K562 (cell line): ENCODE measurements at regions not wholly inside any gene's neighbourhood (a gene's known extent, or its start where the extent isn't known, plus 50 kb on each side); places are given as distances from the start of the nearest gene placed in this dataset.

Source experiments
- ATAC-seq: fragments of 200-7000 bp; cut with Tn5 transposase; 3 replicates; pipeline ENCODE4 v1.9.1; 2020; ENCODE audit warnings: moderate library complexity
- BruUV-seq: library from RNA; stranded (reverse); fragments of 400-500 nt; replicated peaks from 2 replicates; lab custom pipeline; 2021; lab: Mats Ljungman, UMichigan
- CTCF ChIA-PET: fragments of 300-600 bp; formaldehyde crosslinking; extraction: SDS; loops from one replicate; lab custom pipeline; 2021; ENCODE audit warnings: low intra/inter-chr PET ratio; lab: Yijun Ruan, JAX
- POLR2A ChIA-PET: fragments of 300-600, 350-650 bp; sonication (Branson Sonifier 250); formaldehyde crosslinking; extraction: SDS; loops from one replicate; lab custom pipeline; 2021; ENCODE audit warnings: antibody characterized with exemption, inconsistent platforms; lab: Yijun Ruan, JAX
- DNase-seq, 4 experiments: peaks; one replicate each; pipeline versions ENCODE4 v3.0.0 to v3.0.0-alpha.2; 2011 to 2018; ENCODE audit warnings: low spot score in 3 of 4, mixed read lengths in 3 of 4; ENCODE audit errors: extremely low read depth in 1 of 4
- FAIRE-seq: peaks from 2 replicates; lab custom pipeline; 2011; peaks lifted over from hg19 to GRCh38; lab: Jason Lieb, UNC
- H2AFZ ChIP-seq: 2 replicates; pipeline ENCODE4 v1.6.0; 2011; ENCODE audit warnings: low read depth, low read length, control low read depth, inconsistent platforms
- H3K27ac ChIP-seq: fragments of 200-600 bp; 3 replicates; pipeline ENCODE4 v1.8.0; 2011; ENCODE audit warnings: low read depth, mild to moderate bottlenecking, control low read depth, inconsistent platforms, low read length, moderate library complexity, mixed read lengths; ENCODE audit errors: extremely low read depth
- H3K27me3 ChIP-seq, 2 experiments: fragments of 300-600 bp in 1 of 2; 2 replicates in 1 of 2; 3 replicates in 1 of 2; pipeline versions ENCODE4 v1.6.0 to v1.8.0; 2011; ENCODE audit warnings: inconsistent platforms in 2 of 2, low read length in 2 of 2, mild to moderate bottlenecking in 1 of 2, mixed read lengths in 1 of 2, moderate library complexity in 1 of 2; ENCODE audit not compliant: control insufficient read depth in 2 of 2, insufficient read depth in 2 of 2
- H3K36me3 ChIP-seq: fragments of 300-600 bp; 3 replicates; pipeline ENCODE4 v1.8.0; 2011; ENCODE audit warnings: mild to moderate bottlenecking, low read length, inconsistent platforms; ENCODE audit not compliant: control insufficient read depth, insufficient read depth
- H3K4me1 ChIP-seq, 2 experiments: fragments of 200-600 bp in 1 of 2; replicated peaks in 1 of 2; 2 replicates in 1 of 2; 3 replicates in 1 of 2; pipeline versions ENCODE4 v1.5.1 to v1.8.0; 2011; ENCODE audit warnings: inconsistent platforms in 2 of 2, low read length in 2 of 2, mild to moderate bottlenecking in 1 of 2, mixed read lengths in 1 of 2, moderate library complexity in 1 of 2; ENCODE audit not compliant: control insufficient read depth in 2 of 2, insufficient read depth in 2 of 2
- H3K4me2 ChIP-seq: 2 replicates; pipeline ENCODE4 v1.6.1; 2011; ENCODE audit warnings: low read length, control low read depth, inconsistent platforms, mixed read lengths; ENCODE audit not compliant: insufficient read depth
- H3K4me3 ChIP-seq: fragments of 200-600 bp; sonication (generic), shearing (Covaris generic); 2 replicates; pipeline ENCODE4 v1.5.1; 2016; ENCODE audit warnings: control low read depth, inconsistent platforms
- H3K79me2 ChIP-seq: fragments of 200-600 bp; 3 replicates; pipeline ENCODE4 v1.8.0; 2011; ENCODE audit warnings: low read length, inconsistent platforms; ENCODE audit not compliant: control insufficient read depth, insufficient read depth
- H3K9ac ChIP-seq, 2 experiments: 2 replicates each; pipeline versions ENCODE4 v1.6.0 to v1.6.1; 2011; ENCODE audit warnings: low read depth in 2 of 2, low read length in 2 of 2, control low read depth in 1 of 2, inconsistent platforms in 1 of 2, mild to moderate bottlenecking in 1 of 2, mixed read lengths in 1 of 2; ENCODE audit not compliant: insufficient read depth in 1 of 2
- H3K9me1 ChIP-seq: one replicate; pipeline ENCODE4 v1.6.0; 2011; ENCODE audit warnings: inconsistent platforms, mild to moderate bottlenecking, low read length, moderate library complexity; ENCODE audit not compliant: control insufficient read depth, insufficient read depth
- H3K9me3 ChIP-seq: replicated peaks from 2 replicates; pipeline ENCODE4 v1.5.1; 2011; ENCODE audit warnings: low read depth, low read length, inconsistent platforms; ENCODE audit not compliant: control insufficient read depth, insufficient read depth
- H4K20me1 ChIP-seq: replicated peaks from 2 replicates; pipeline ENCODE4 v1.6.1; 2011; ENCODE audit warnings: low read length, inconsistent platforms, mixed read lengths; ENCODE audit not compliant: control insufficient read depth, insufficient read depth
- BRF1 ChIP-seq: IDR thresholded peaks from 3 replicates; pipeline ENCODE4 v1.6.1; 2011; ENCODE audit warnings: borderline replicate concordance, mild to moderate bottlenecking; ENCODE audit not compliant: insufficient read length; ENCODE audit errors: extremely low read depth
- FUS ChIP-seq: fragments of 200-400 bp; formaldehyde crosslinking; optimal IDR thresholded peaks from 2 replicates; pipeline ENCODE3; 2017; ENCODE audit warnings: low read depth, low read length
- GABPA ChIP-seq: fragments of 200-800 bp; sonication (Bioruptor generic); conservative IDR thresholded peaks from 2 replicates; pipeline ENCODE4 v1.6.1; 2016; ENCODE audit warnings: low read depth, missing genetic modification characterization, missing compliant biosample characterization
- GABPB1 ChIP-seq: sonication (generic); formaldehyde crosslinking; IDR thresholded peaks from 2 replicates; pipeline ENCODE4 v1.8.0; 2022; ENCODE audit warnings: mild to moderate bottlenecking, missing genetic modification reagents
- KLF16 ChIP-seq: IDR thresholded peaks from 2 replicates; pipeline ENCODE4 v1.6.1; 2016; ENCODE audit warnings: antibody characterized with exemption
- NR4A1 ChIP-seq, 2 experiments: fragments of 250-450 bp in 1 of 2; fragments of 450-650 bp in 1 of 2; sonication (Bioruptor Pico) in 1 of 2; IDR thresholded peaks; 2 replicates each; pipeline versions ENCODE4 v1.4.0 to v1.6.1; 2016 to 2020; ENCODE audit warnings: mild to moderate bottlenecking in 2 of 2, missing compliant biosample characterization in 1 of 2, missing genetic modification characterization in 1 of 2, moderate library complexity in 1 of 2
- POLR2AphosphoS5 ChIP-seq: IDR thresholded peaks from 2 replicates; pipeline ENCODE4 v1.6.1; 2011; ENCODE audit warnings: mild to moderate bottlenecking, low read depth, low read length, moderate library complexity; ENCODE audit not compliant: control insufficient read depth, insufficient read depth
- RBM17 ChIP-seq: fragments of 200-400 bp; formaldehyde crosslinking; IDR thresholded peaks from 2 replicates; pipeline ENCODE4 v1.6.1; 2017; ENCODE audit warnings: low read depth, mild to moderate bottlenecking, low read length, borderline replicate concordance
- TBL1XR1 ChIP-seq, 2 experiments: IDR thresholded peaks; 2 replicates each; pipeline ENCODE4 v1.6.1; 2012; ENCODE audit warnings: improper control_type of control experiment in 2 of 2, low read length in 2 of 2, mild to moderate bottlenecking in 1 of 2
- XRCC4 ChIP-seq: IDR thresholded peaks from one replicate; pipeline ENCODE4 v1.6.1; 2011; ENCODE audit not compliant: insufficient read depth, insufficient read length; ENCODE audit errors: extremely low read depth
- ZNF324 ChIP-seq: fragments of 250-450 bp; sonication (Bioruptor Pico); IDR thresholded peaks from 2 replicates; pipeline ENCODE4 v1.4.0; 2020; ENCODE audit warnings: mild to moderate bottlenecking
- ZNF347 ChIP-seq: fragments of 450-650 bp; formaldehyde crosslinking; IDR thresholded peaks from 2 replicates; pipeline ENCODE4 v1.4.0; 2020; ENCODE audit warnings: low read depth, mild to moderate bottlenecking, moderate library complexity
- ZNF707 ChIP-seq: fragments of 250-450 bp; sonication (Bioruptor Pico); conservative IDR thresholded peaks from 2 replicates; pipeline ENCODE4 v1.8.0; 2022; ENCODE audit warnings: inconsistent platforms, mild to moderate bottlenecking, moderate library complexity
- WGBS: fragments of 100-300 bp; shearing (Covaris generic); methylation state at CpG from one replicate; pipeline ENCODE4 v1.1.6; 2016; ENCODE audit warnings: low coverage, mixed read lengths; ENCODE audit not compliant: insufficient coverage; ENCODE audit errors: missing lambda C conversion rate; 5-methylcytosine and 5-hydroxymethylcytosine counted together
- in situ Hi-C: fragments of 300-500 bp; cut with MboI; formaldehyde crosslinking; loops from 4 replicates; pipeline ENCODE4 v1.15.0; 2018; ENCODE audit warnings: inconsistent platforms, mixed read lengths
- intact Hi-C: fragments of 100-400 bp; cut with micrococcal nuclease; formaldehyde crosslinking; loops from 2 replicates; pipeline ENCODE4 v1.14.2; 2022
- TF ChIP-seq, protein P1 (sequence below): fragments of 450-650 bp; IDR thresholded peaks from 2 replicates; pipeline ENCODE4 v1.6.1; 2018; ENCODE audit not compliant: partially characterized antibody
- TF ChIP-seq, protein P2 (sequence below): sonication (generic); formaldehyde crosslinking; IDR thresholded peaks from 2 replicates; pipeline ENCODE4 v1.8.1; 2022; ENCODE audit warnings: missing genetic modification reagents
- TF ChIP-seq, protein P3 (sequence below): fragments of 250-450 bp; sonication (Bioruptor Pico); IDR thresholded peaks from 2 replicates; pipeline ENCODE4 v1.6.1; 2021; ENCODE audit warnings: mild to moderate bottlenecking
- TF ChIP-seq, protein P4 (sequence below): IDR thresholded peaks from 3 replicates; pipeline ENCODE4 v1.6.1; 2011; ENCODE audit warnings: borderline replicate concordance, mild to moderate bottlenecking; ENCODE audit not compliant: insufficient read length, insufficient read depth

- ATAC-seq: no peak
- Histone ChIP-seq H2AFZ (no peak overlapping the region), H4K20me1 (no peaks in the 10 kb centered on the region), H3K9me1 (no peaks in the 10 kb centered on the region), H3K4me1 (no peaks in the 10 kb centered on the region), H3K4me2 (no peak overlapping the region), H3K36me3 (no peaks in the 10 kb centered on the region), H3K4me3 (no peak overlapping the region), H3K27ac (no peak overlapping the region), H3K9ac (no peak overlapping the region), H3K79me2 (no peaks in the 10 kb centered on the region), H3K27me3 (peaks cover 0 to 12% of the 10 kb centered on the region in 2 experiments; a peak in 3 of 5 replicates), H3K9me3 (no peaks in the 10 kb centered on the region)
- FAIRE-seq: no peak
- BruUV-seq: no TSS peak
- intact Hi-C loops: no loop called here
- DNase-seq: no peak
- CTCF ChIA-PET: no interaction called here
- WGBS: 0% methylated on average over 7 of the region's 7 CpGs
- in situ Hi-C loops: no loop called here
- POLR2A ChIA-PET: interaction anchor here (0.6 to 0.7 kb wide), 3 partner anchors 46 to 219 kb away, joined by 3 to 4 read pairs (median 4); no protein-coding TSS in a partner anchor
- TF ChIP-seq, protein P1, sequence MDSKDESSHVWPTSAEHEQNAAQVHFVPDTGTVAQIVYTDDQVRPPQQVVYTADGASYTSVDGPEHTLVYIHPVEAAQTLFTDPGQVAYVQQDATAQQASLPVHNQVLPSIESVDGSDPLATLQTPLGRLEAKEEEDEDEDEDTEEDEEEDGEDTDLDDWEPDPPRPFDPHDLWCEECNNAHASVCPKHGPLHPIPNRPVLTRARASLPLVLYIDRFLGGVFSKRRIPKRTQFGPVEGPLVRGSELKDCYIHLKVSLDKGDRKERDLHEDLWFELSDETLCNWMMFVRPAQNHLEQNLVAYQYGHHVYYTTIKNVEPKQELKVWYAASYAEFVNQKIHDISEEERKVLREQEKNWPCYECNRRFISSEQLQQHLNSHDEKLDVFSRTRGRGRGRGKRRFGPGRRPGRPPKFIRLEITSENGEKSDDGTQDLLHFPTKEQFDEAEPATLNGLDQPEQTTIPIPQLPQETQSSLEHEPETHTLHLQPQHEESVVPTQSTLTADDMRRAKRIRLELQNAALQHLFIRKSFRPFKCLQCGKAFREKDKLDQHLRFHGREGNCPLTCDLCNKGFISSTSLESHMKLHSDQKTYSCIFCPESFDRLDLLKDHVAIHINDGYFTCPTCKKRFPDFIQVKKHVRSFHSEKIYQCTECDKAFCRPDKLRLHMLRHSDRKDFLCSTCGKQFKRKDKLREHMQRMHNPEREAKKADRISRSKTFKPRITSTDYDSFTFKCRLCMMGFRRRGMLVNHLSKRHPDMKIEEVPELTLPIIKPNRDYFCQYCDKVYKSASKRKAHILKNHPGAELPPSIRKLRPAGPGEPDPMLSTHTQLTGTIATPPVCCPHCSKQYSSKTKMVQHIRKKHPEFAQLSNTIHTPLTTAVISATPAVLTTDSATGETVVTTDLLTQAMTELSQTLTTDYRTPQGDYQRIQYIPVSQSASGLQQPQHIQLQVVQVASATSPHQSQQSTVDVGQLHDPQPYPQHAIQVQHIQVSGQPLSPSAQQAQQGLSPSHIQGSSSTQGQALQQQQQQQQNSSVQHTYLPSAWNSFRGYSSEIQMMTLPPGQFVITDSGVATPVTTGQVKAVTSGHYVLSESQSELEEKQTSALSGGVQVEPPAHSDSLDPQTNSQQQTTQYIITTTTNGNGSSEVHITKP: no peak
- no peak for TF ChIP-seq FUS
- no peak for TF ChIP-seq BRF1
- no peak for TF ChIP-seq GABPA
- TF ChIP-seq ZNF347 (CRISPR knock-in tag): no peak
- no peak for TF ChIP-seq NR4A1 (CRISPR knock-in tag; IDR thresholded peaks at IDR 0.05)
- no peak for TF ChIP-seq NR4A1 (tag; IDR thresholded peaks at IDR 0.05)
- TF ChIP-seq POLR2AphosphoS5: no peak
- no peak for TF ChIP-seq RBM17
- no peak for TF ChIP-seq KLF16
- no peak for TF ChIP-seq XRCC4
- TF ChIP-seq, protein P2, sequence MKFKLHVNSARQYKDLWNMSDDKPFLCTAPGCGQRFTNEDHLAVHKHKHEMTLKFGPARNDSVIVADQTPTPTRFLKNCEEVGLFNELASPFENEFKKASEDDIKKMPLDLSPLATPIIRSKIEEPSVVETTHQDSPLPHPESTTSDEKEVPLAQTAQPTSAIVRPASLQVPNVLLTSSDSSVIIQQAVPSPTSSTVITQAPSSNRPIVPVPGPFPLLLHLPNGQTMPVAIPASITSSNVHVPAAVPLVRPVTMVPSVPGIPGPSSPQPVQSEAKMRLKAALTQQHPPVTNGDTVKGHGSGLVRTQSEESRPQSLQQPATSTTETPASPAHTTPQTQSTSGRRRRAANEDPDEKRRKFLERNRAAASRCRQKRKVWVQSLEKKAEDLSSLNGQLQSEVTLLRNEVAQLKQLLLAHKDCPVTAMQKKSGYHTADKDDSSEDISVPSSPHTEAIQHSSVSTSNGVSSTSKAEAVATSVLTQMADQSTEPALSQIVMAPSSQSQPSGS (CRISPR knock-in tag): no peak
- TF ChIP-seq, protein P3, sequence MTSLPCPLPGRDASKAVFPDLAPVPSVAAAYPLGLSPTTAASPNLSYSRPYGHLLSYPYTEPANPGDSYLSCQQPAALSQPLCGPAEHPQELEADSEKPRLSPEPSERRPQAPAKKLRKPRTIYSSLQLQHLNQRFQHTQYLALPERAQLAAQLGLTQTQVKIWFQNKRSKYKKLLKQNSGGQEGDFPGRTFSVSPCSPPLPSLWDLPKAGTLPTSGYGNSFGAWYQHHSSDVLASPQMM (CRISPR knock-in tag): no peak
- TF ChIP-seq TBL1XR1 (IDR thresholded peaks at IDR 0.05; ENCODE audit: low read length in 2 of 2): no peak
- TF ChIP-seq, protein P4, sequence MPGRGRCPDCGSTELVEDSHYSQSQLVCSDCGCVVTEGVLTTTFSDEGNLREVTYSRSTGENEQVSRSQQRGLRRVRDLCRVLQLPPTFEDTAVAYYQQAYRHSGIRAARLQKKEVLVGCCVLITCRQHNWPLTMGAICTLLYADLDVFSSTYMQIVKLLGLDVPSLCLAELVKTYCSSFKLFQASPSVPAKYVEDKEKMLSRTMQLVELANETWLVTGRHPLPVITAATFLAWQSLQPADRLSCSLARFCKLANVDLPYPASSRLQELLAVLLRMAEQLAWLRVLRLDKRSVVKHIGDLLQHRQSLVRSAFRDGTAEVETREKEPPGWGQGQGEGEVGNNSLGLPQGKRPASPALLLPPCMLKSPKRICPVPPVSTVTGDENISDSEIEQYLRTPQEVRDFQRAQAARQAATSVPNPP: no peak
- TF ChIP-seq ZNF707 (CRISPR knock-in tag): no peak
- no peak for TF ChIP-seq GABPB1 (CRISPR knock-in tag)
- TF ChIP-seq ZNF324 (CRISPR knock-in tag): no peak
These were observed 222.8 kb upstream of the KIF2A start for GRCh38 chr5:62083247-62083646.
